GM10266 (cell line): ENCODE measurements at regions not wholly inside any gene's neighbourhood (a gene's known extent, or its start where the extent isn't known, plus 50 kb on each side); places are given as distances from the start of the nearest gene placed in this dataset.

ENCODE experiments used
- DNase-seq: peaks from one replicate; pipeline ENCODE4 v3.0.0; 2012; ENCODE audit errors: extremely low spot score
- CTCF ChIP-seq: IDR thresholded peaks from 2 replicates; pipeline ENCODE4 v1.5.1; 2012; ENCODE audit warnings: mild to moderate bottlenecking, low read depth; ENCODE audit not compliant: control insufficient read depth, insufficient read depth; ENCODE audit errors: missing control alignments

DNA sequence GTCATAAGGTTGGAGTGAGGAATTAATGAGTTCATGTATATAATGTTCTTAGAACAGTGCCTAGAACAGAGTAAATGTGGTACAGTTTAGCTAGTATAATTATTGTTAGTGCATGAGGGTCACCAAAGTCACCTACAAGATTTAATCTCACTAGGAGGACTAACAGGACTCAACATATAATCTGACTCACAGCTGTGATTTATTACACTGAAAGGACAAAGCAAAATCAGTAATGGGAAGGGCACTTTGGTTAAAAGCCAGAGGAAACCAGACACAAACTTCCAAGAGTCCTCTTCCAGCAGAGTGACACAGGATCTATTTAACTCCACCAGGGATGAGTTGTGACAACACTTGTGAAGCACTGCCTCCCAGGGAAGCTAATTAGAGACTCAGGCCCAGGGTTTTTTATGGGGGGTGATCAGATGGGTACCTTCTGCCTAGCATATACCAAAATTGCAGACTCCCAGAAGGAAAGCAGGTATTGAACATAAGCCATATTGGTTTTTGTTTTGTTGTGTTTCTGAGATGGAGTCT lies 341.2 kb upstream of the DACH1 start:
- no peak for TF ChIP-seq CTCF
- DNase-seq = no peak

GRCh38 chr13:72205773-72206172 lies 338.8 kb upstream of the DACH1 start:
- no peak for DNase-seq
- TF ChIP-seq CTCF = no peak

DNA sequence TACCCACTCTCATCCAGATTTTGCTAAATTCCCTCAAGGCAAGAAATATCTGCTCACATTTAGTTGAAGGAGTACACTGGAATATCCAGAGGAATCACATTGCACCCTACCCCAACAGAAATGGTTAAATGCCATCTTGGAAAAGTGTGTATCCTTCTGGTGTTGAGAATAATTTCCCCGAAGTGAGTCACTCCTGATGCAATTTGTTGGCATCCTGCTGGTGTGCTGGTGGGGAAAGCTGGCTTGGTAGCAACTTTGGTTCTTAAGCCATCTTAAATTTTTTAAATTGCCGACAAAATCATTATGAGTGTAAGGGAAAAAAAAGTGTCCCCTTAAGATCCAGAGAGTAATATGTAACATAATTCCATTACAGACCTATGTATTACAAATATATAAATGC lies 337.3 kb upstream of the DACH1 start:
- no peak for TF ChIP-seq CTCF
- no peak for DNase-seq

DNA sequence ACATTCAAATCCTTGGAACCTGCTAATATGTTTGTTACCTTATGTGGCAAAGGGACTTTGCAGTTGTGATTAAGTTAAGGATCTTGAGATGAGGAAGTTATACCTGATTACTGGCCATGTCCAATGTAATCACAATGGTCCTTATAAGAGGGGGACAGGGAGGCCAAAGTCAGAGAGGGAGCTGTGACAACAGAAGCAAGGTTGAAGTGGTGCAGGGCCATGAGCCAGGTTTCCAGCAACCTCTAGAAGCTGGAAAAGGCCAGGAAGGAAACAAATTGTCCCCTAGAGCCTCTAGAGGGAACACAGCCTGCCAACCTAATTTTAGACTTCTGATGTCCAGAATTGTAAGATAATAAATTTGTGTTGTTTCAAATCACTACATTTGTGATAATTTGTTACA lies 334.7 kb upstream of the DACH1 start:
- no peak for DNase-seq
- no peak for TF ChIP-seq CTCF

DNA sequence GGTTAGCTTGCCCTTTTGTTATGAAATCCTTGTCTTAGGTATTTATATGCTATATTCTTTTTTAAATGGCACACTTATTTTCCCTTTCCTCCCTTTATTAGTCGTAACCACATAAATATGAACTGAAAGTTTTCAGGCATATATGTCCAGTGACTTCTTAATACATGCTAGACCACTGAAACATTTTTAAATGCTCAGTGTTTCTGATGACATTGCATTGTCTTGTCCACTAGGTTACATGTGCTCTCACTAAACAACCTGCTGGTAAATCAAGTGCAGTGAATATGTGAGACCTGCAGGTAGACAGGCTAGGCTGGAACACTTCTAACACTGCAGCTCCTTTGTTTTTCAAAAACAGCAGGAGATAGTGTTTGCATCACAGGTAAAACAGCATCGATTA lies 332.6 kb upstream of the DACH1 start:
- no peak for TF ChIP-seq CTCF
- DNase-seq = no peak

- DNase-seq = no peak
- no peak for TF ChIP-seq CTCF
These were observed 332.1 kb upstream of the DACH1 start for GRCh38 chr13:72198967-72199560.

DNA sequence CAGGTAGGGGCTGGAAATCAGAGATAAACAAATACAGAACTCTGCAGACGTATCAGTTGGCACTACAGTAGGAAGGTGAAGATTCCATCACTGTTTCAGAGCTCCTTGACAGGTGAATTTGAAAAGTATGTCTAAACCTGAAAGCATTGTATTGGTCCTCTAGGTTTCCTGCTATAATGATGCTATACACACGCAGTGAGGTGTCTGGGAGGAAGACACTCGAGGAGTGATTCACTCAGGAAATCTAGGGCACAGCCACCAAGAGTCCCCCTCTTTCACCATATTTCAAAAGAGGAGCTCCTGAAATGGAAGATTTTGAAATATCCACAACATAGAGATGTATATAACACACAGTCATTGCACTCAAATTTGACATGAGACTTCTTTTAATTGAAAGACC lies 331.0 kb upstream of the DACH1 start:
- DNase-seq = no peak
- no peak for TF ChIP-seq CTCF
